HT-29 (cell line): ENCODE measurements at regions not wholly inside any gene's neighbourhood (a gene's known extent, or its start where the extent isn't known, plus 50 kb on each side); places are given as distances from the start of the nearest gene placed in this dataset.
A peak's percentile ranks its signal among the peaks of the same experiment; 100 is the strongest.
"Not testable (repeated sequence)": the region's sequence is repeated elsewhere in the genome, so short reads cannot be mapped to it uniquely, and the experiment has no call there.

Source experiments
- DNase-seq: peaks from one replicate; pipeline ENCODE4 v3.0.0-alpha.2; 2015; ENCODE audit warnings: low spot score

DNA sequence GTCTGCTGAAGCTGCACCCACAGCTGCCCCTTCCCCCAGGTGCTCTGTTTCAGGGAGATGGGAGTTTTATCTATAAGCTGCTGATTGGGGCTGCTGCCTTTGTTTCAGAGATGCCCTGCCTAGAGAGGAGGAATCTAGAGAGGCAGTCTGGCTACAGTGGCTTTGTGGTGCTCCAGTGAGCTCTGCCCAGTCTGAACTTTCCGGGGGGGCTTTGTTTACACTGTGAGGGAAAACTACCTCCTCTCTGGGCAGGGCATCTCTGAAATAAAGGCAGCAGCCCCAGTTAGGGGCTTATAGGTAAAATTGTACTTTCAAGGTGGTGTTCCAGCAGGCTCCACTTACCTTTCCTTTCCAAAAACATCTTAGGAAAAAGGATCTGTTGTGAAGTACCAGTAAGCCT lies 242.2 kb downstream of the SPRY1 start:
- DNase-seq = no peak

DNA sequence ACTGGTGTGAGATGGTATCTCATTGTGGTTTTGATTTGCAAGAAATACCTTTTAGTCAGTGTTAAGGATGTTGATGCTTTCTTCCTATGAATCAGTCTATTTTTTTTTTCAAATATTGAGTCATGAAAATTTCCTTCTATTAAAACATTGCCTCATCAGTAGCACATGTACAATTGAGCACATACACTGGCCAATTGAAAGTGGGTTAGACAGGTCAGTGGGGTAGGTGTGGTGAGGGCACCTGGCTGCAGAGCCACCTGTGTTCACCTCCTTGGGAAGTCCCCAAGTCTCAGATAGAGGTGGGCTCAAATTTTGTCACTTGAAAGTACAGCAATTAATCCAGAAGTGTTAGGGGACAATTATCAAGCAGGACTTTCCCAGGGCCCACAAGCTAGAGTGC lies 243.7 kb downstream of the SPRY1 start:
- DNase-seq = no peak

DNA sequence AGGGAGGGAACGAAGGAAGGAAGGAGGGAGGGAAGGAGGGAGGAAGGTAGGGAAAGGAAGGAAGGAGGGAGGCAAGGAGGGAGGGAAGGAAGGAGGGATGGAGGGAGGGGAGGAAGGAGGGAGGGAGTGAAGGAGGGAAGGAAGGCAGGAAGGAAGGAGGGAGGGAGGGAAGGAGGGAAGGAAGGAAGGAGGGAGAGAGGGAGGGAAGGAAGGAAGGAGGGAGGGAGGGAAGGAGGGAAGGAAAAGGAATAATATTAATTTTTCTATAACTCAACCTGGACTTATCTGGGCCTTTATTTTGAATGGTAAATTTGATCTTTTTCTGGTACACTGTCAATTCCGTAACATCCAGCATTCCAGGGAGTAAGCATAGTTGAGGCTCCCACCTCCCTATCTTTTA lies 244.2 kb downstream of the SPRY1 start:
- no peak for DNase-seq

DNA sequence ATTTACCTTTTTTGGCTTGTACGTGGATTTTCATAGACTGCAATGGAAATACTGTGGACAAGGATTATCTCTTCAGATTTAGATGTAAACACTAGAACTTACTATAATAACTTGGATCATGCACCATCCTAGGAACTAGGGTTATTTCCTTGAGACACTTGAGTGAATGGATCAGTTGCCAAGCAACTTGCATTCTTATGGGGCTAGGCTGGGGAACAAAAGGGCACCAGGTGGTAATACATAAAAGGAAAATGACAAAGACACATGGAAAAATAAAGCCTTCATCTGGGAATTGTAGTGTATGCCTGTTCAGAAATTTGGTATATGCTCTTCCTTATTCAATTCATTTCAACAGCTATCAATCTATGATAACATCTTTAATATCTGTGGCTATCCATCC lies 247.1 kb downstream of the SPRY1 start:
- no peak for DNase-seq

DNA sequence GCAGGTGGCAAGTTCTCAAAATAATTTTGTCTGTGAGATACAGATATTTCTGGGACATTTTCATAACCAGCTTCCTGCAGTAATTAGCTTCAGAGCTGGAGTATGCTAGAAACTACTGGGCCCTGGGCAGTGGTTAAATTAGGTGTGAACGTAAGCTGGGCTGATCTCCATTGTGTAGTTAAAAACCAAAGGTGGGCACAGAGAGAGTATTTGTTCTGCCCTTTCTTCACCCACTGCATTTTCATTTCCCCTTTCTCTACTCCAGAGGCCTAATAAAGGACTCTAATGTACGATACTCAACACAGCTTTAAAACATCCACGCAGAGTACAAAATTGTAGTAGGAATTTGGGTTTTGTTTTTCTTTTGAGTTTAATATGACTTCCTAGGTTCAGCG lies 252.7 kb downstream of the SPRY1 start:
- no peak for DNase-seq

DNA sequence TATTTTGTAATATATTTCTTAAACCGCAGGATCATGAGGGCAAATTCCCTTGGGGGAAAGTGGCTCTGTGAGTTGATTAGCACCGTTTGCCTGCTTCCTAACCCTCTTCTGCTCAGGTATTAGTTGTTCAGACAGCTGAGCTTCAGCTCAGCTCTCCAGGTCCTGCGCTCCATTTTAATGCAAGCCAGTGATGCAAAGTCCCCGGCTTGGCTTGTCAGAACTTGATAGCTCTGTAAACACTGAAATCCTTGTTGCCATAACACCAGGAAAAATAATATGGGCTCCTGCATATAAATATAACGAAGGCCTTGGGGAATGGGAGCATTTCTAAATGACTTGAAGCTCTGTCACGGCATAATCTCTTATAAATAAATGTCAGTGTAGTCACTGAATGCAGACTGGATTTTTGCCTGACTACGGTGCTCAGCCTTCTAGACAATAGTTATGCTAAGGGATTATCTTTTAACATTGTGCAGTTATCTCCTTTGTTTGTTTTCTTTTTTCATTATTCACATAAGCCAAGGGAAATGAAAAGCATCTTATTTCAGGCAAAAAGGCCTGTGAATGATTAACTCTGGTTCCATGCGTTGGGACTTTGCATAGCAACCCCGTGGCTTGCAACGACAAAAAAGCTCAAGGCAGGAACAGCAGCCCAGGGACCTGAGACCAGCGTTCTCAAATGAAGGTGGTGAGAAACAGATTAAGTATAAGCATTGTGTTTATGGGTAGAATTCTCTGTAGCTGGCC lies 253.2 kb downstream of the SPRY1 start:
- DNase-seq = peak; percentile 90

DNA sequence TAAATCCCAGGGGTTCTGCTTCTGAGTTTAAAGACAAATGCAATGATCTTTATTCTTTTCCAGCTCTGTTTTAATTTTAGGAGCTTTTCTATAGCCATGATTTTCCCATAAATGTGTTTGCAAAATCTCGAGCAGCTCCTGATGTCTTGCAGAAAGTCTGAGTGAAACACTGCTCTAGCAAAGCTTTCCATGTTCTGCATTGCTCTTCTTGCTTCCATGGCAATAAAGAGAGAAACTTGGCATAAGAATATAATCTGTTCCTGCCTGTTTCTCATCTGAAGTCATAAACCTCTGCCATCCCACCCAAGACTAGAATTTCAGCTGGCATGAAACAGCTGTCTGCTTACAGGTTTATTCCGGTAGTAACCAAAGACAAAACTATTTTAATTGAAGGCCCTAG lies 254.5 kb downstream of the SPRY1 start:
- peak; percentile 32 for DNase-seq

DNA sequence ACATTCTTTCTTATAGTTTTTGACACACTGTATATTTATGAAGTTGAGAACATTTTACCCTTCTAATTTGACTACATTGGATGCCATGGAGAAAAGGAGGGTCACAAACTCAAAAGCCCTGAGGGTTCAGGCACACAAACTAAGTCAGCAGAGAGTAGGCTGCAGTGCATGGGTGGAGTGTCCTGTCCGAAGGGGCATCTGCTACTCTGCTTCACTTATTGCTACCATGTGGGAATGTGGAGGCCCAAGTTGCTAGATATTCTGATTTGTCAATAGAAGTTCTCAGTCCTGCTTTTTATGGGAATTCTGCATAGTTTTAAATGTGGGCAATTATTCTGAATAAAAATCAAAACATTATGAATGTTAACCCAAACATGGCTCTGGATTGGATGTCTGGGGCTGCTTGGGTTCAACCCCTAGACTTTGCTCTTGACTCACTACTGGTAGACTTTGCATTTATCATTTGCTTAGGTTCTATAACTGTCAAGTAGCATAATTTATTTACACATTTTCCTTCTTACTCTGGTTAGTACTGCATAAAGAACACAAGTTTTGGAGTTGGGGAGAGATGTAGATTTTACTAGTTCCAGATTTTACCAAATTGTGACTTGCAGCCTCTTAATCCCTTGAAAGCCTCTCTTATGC lies 255.1 kb downstream of the SPRY1 start:
- no peak for DNase-seq

DNA sequence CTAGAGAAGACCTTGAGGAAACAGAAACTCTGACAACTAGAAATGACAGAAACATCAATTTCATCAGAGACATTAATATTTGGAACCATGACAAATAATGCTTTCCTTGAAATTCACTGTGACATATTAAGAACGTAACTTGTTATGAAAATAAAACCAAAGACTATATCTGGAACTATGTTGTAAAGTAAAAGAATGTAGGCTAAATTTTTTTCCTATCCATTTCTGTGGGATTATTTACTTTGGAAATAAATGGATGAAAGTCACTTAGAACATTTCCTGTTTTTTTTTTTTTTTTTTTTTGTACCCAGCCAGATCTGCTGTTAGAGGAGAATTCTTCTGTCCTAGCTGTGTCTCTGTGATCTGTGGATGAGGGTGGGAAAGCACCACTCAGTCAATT lies 255.9 kb downstream of the SPRY1 start:
- DNase-seq = no peak

DNA sequence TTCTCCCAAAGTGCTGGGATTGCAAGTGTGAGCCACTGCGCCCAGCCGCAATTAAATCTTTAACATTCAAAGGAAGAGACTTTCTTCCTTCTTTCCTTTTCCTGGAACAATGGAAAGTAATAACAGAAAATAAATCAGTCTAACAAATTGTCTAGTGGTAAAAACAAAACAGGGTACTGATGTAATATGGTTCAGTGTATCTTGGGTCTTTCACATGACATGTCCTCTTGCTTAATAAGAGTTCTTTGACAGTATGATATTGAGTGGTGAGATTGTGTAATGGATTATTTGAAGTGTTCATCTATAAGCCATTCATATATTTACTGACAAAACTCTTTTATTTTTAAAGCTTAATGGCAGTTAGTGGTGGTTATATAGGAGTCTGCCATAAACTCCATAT lies 256.6 kb downstream of the SPRY1 start:
- no peak for DNase-seq

DNA sequence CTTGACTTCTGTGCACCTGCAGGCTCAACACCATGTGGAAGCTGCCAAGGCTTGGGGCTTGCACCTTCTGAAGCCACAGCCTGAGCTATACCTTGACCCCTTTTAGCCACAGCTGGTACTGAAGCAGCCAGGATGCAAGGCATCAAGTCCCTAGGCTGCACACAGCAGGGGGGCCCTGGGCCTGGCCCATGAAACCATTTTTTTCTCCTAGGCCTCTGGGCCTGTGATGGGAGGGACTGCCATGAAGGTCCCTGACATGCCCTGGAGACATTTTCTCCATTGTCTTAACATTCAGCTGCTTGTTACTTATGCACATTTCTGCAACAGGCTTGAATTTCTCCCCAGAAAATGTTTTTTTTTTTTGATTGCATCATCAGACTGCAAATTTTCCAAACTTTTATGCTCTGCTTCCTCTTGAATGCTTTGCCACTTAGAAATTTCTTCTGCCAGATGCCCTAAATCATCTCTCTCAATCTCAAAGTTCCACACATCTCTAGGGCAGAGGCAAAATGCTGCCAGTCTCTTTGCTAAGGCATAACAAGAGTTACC lies 260.2 kb downstream of the SPRY1 start:
- not testable (repeated sequence) for DNase-seq

DNA sequence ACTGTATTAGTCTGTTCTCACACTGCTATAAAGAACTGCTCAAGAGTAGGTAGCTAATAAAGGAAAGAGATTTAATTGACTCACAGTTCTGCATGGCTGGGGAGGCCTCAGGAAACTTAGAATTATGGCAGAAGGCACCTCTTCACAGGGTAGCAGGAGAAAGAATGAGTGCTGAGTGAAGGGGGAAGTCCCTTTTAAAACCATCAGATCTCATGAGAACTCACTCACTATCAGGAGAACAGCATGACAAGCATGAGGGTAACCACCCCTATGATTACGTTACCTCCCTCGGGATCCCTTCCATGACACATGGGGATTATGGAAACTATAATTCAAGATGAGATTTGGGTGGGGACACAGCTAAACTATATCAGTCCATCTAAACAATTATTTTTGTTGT lies 261.0 kb downstream of the SPRY1 start:
- not testable (repeated sequence) for DNase-seq

DNA sequence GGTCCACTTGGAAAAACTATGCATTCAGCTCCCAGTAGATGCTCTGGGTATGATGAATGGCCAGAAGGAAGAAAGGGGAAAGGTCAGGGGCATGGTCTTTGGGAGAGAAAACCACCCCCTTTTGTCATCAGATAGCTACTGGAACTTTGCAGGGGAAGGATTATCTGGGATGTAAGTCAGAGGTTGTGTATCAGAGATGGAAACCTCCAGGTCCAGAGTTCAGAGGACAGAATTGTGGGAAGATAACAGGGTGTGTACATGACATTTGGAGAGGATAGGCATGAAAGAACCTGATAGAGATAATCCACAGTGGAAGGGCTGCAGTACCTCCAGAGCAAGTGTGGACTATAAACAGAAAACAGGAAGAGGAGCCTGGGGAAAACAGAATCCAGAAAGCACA lies 262.7 kb downstream of the SPRY1 start:
- no peak for DNase-seq

DNA sequence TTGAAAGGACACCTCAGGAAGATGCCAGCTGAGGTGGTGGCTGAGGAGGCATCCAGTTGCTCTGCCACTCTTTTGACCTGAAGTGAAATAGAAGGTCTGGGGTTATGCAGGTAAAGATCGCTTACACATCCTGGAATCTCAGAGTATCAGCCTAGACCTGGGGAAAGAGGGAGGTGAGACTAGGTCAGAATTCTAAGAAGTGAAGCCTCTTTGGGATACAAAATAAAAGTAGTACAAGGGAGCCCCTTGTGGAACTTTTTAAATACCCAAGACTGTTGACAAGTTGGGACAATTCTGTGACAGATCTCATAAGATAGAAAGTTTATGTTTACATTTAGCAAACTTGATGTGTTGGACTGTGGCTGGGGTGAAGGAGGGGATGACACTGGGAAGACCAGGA lies 263.1 kb downstream of the SPRY1 start:
- DNase-seq = peak; percentile 70

DNA sequence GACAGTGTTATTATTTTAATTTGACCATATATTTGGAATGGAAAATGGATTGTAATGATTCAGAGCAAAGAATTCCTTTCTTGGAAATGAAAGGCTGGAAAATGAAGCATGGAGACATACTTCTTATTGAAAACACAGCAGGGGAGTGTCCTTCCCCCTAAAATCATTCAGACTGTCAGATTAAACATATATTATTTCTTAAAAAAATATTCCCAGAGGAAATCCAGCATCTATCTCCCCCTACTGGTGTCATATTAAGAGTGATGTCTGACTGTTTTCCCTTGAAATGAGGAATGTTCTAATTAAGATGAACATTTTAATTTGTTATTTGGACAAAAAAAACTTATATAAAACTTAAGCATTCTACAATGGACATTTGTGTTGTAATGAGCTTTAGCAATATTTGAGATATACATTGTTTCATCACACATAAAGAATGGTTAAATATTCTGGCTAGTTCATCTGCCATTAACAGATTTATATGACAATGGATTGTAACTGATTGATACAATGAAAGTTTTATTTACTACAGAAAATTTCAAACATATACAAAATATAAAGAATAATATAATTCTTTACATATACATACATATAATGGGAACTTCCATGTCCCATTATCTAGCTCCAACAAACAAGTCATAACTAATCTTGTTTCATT lies 264.6 kb downstream of the SPRY1 start:
- DNase-seq = peak; percentile 70

DNA sequence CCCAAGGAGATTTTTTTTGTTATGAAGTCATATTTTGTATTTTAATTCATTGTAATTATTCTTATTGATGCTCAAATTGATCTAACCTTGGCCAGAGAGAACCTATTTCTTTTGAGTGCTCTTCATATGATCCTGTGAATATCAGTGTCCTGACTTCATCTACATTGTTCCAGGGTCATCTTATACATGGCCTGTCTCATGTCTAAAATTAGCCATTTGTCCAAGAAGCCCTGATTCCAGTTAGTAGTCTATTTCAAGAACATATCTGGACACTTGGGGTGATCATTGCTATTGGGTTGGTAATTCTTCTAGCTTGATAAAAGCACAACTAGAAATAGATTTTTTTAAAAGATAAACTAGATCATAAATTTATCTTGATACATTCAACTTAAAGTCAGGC lies 266.2 kb downstream of the SPRY1 start:
- no peak for DNase-seq

DNA sequence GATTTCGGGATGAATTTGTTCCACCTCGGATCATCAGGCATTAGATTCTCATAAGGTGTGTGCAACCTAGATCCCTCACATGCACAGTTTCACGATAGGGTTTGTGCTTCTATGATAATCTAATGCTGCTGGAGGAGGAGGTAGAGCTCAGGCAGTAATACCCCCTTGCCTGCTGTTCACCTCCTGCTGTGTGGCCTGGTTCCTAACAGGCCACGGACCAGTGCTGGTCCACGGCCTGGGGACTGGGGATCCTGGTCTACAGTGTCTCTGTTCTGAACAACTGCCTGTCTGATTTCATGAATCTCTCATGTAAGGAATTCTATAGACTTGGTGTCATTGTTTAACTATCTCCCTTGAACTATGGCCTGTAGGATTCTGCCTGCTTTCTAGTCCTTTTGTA lies 269.9 kb downstream of the SPRY1 start:
- DNase-seq = no peak

DNA sequence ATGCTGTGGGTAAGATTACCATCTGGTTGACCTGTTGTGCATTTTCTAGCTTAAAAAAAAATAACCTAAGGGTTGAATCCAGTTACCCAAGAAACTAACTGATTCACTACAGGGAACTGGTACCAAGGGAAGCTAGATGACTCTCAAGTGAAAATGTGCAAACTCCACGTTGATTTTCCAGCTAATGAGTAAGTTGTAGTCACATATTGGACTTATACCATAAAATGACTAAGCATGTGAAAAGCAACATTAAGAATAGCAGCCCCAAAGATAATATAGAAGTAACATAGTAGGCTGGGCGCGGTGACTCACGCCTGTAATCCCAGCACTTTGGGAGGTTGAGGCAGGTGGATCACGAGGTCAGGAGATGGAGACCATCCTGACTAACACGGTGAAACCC lies 270.9 kb downstream of the SPRY1 start:
- DNase-seq = no peak

DNA sequence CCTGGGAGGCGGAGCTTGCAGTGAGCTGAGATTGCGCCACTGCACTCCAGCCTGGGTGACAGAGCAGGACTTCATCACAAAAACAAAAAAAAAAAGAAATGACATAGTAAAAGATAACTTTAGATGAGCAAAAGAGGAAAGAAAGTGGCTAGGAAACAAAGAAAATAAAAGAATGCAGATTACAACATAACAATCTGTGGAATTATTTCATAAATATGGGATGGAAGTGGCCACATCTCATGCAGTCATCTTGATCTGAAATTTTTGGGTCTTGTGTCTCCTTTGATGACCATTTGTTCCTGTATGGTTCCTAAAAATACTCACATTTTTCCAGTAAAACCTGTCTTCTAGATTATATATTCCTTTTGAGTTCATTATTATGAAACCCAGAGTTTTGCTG lies 271.4 kb downstream of the SPRY1 start:
- DNase-seq = no peak

DNA sequence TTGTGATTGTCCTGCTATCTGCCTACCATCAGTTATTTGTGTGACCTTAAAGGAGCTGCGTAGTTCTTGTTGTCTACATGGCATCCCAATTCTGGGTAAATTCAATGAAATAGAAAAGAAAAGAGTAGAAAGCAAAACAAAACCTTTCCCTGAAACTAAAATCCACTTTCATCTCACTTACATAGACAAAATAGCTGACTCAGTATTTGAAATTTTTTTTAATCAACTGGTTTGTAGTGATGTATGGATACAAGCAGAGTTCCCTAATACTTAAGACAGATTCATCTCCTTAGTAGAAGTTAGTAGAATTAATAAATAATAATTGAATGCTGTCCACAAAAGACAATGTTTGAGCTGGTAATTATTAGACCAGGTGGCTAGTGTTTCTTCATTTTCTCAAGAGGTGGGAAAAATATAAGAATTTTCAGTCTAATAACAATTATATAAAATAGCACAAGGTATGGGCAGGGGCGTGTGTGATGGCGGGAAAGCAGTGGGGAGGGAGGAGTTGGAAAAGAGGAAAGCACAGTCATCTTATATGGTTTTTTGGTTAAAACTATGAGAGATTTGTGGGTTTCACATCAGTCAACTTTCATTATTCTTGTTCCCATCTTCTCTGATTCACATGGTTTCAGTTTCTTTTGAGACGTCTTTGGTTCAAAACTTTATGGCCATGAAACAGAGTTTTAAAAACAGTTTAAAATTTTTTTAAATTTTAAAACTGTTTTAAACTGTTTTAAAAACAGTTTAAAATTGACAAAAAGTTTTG lies 275.2 kb downstream of the SPRY1 start:
- no peak for DNase-seq

DNA sequence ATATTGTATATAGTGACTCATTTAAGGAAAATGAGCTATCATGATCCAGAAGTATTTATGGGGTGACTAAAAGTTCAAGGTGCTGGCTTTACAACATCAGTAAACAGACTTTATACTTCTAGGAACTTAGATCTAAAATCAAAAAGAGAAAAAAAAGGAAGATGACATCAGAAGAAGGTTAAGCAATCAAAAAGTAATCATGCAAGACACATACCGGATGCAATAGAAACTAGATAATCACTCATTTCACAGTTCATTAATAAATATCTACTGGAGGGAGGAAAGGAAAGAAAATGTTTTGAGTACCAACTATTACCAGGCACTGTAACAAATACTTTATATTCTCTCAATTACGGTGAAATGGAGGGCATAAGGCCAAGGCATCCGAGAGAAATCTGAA lies 276.4 kb downstream of the SPRY1 start:
- peak; percentile 69 for DNase-seq

DNA sequence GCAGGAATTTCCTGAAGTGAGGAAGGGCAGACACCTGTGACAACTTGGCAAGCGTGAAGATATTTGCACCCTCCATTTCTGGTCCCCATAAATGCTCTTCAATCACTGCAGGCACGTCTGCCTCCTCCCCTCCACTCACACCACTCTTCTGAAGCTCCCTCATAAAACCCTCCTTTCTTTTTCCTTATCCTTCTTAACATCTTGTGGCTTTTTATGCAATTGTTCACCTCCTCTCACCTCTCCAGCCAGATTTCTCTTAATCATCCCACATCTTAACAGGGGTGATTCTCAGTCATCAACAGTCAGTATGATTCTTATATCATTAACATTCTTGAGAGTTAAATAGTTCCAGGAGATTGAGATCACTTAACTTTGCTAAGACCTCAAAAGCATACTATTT lies 277.4 kb downstream of the SPRY1 start:
- peak; percentile 67 for DNase-seq
